Stimulated activated naive CD8-positive, alpha-beta T cell treated with anti-CD3 and anti-CD28 coated beads, Interleukin-15, amount 100 ng/mL, for 72 hours (primary cell): ENCODE measurements at regions not wholly inside any gene's neighbourhood (a gene's known extent, or its start where the extent isn't known, plus 50 kb on each side); places are given as distances from the start of the nearest gene placed in this dataset.

Experiments
- ATAC-seq: fragments of 150-1000 bp; cut with Tn5 transposase; 2 replicates; pipeline ENCODE4 v1.10.0; 2021; ENCODE audit warnings: mild to moderate bottlenecking, moderate library complexity
- DNase-seq, 2 donors: peaks; one replicate each; pipeline ENCODE4 v3.0.0; 2021 to 2022
- H3K27ac Mint-ChIP-seq, 2 donors: one replicate each; pipeline ENCODE4 v1.8.0; 2022; ENCODE audit warnings: mild to moderate bottlenecking in 2 of 2, mixed read lengths in 2 of 2, moderate library complexity in 2 of 2
- H3K27me3 Mint-ChIP-seq: one replicate; pipeline ENCODE4 v1.8.0; 2022; ENCODE audit warnings: mixed read lengths
- H3K4me1 Mint-ChIP-seq: one replicate; pipeline ENCODE4 v1.8.0; 2022; ENCODE audit warnings: mild to moderate bottlenecking, mixed read lengths
- H3K4me3 Mint-ChIP-seq, 2 donors: one replicate each; pipeline ENCODE4 v1.8.0; 2022; ENCODE audit warnings: mild to moderate bottlenecking in 2 of 2, mixed read lengths in 2 of 2, moderate library complexity in 1 of 2
- H3K9me3 Mint-ChIP-seq, 2 donors: one replicate each; pipeline ENCODE4 v1.8.0; 2022; ENCODE audit warnings: mixed read lengths in 2 of 2

DNA sequence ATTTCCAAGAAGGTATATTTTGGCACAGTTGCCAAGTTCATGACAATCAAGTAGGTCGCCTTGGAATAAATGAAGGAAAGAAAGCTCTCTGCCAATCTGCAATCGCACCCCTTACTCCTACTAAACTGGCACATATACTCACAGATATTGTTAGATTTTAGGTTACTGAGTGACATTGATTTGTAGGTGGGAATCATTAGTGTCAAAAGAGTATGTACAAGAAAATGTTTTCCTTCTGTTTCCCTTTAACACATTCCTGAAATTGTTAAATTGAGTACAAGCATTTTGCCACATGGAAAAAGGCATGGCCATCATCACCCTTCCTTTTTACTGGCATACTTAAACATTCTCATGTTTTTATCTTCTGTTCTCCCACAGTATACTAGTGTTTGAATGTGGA, 2868.3 kb upstream of the PCDH20 start:
- ATAC-seq, result no peak
- DNase-seq, result no peak
- Mint-ChIP-seq H3K27me3 (no peaks in the 10 kb centered on the region), H3K4me3 (no peak overlapping the region), H3K27ac (no peak overlapping the region), H3K9me3 (peaks cover 4 to 11% of the 10 kb centered on the region in 2 donors), H3K4me1 (no peaks in the 10 kb centered on the region)

DNA sequence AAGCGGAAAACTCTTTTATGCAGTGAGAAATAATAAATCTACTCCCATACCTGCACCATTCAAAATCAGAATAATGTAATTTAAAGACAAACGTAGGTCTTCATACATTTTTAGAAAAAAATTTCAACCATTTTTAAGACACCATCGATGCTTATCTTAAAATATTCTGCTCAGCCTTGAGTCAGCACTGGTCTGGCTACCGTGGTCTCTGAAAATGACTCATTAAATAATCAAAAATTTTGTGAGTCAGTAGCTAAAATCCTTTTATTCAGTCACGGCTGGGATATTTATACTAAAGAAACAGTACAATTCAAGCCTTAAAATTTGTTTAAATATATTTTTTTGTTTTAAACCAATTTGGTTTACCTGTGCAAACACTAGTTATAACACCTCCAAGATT, 2862.8 kb upstream of the PCDH20 start:
- no peak for DNase-seq
- Mint-ChIP-seq H3K27ac (no peak overlapping the region), H3K4me3 (no peak overlapping the region), H3K9me3 (peaks cover 0 to 8% of the 10 kb centered on the region in 2 donors), H3K27me3 (no peaks in the 10 kb centered on the region), H3K4me1 (no peaks in the 10 kb centered on the region)
- ATAC-seq, result no peak

DNA sequence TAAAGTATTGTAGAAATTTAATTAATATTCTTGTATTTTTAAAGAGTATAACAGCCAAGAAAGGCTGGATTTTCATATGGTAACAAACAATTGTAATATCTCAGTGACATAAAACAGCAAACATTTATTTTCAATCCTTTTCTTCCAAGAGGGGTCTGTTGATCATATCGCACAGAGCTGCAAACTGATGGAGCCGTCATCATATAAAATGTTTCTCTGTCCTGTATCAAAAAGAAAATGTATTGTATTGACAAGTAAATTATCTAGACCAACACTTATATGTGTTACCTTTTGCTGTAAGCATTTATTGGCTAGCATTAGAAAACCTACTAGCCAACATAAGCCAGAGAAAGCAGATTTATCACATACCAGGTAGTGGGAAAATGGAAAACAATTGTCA, 2861.4 kb upstream of the PCDH20 start:
- Mint-ChIP-seq H3K9me3 (peaks cover 0 to 4% of the 10 kb centered on the region in 2 donors), H3K27me3 (no peaks in the 10 kb centered on the region), H3K4me1 (no peaks in the 10 kb centered on the region), H3K27ac (no peak overlapping the region), H3K4me3 (no peak overlapping the region)
- DNase-seq (no peak), ATAC-seq (no peak)

DNA sequence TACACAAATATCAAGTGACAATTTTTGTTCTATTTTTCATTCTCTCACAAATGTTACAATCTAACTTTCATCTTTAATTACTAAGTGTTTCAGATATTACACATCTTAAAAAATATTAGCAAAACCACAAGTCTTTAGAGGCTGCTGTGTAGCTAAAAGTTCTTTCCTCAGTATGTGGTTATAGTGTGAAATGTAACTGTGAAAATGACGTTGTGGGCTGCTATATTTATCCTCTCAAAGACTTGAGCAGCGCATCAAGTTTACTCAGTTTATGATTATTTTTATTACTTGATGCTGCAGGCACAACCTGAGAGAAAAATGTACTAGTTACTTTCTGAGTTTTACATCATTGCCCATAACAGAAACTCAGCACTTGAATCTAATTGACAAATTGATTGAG, 2860.6 kb upstream of the PCDH20 start:
- H3K27me3 Mint-ChIP-seq, result no peaks in the 10 kb centered on the region
- H3K27ac Mint-ChIP-seq, result no peak overlapping the region
- no peak for ATAC-seq
- no peak for DNase-seq
- H3K4me3 Mint-ChIP-seq, result no peak overlapping the region
- H3K4me1 Mint-ChIP-seq, result no peaks in the 10 kb centered on the region
- H3K9me3 Mint-ChIP-seq, result peaks cover 2 to 5% of the 10 kb centered on the region in 2 donors

DNA sequence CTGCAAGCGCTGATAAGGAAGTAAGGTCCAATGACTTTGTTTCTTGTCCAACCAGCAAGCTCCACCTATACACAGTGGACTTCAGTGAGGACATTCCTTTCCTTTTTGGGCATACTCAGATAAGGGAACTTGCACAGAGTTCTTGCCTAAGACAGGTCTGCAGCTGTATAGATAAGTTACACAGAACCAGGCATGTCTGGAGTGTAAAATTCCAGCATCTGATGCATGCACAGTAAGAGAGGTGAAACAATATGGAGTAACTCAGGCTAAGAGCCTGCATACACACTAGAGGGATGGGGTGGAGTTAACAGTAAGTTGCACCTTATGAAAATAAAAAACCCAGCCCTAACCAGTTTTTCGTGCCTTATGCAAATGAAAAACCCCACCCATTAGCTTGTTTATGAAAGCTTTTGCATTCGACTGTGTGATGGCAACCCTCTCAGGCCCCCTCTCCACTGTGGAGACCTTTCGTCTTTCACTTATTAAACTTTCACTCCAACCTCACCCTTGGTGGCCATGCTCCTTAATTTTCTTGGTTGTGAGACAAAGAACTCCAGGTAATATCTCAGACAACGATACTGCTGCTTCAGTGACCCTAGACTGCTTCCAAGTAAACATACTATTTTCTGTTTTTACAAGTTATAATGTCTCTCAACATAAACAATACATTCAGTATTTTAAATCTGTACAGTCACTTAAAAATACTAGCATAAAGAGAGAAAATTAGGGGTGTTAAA, 2859.0 kb upstream of the PCDH20 start:
- no peak for ATAC-seq
- DNase-seq, result no peak
- Mint-ChIP-seq H3K9me3 (peaks cover 4 to 14% of the 10 kb centered on the region in 2 donors), H3K4me3 (no peak overlapping the region), H3K27ac (no peak overlapping the region), H3K4me1 (no peaks in the 10 kb centered on the region), H3K27me3 (no peaks in the 10 kb centered on the region)

DNA sequence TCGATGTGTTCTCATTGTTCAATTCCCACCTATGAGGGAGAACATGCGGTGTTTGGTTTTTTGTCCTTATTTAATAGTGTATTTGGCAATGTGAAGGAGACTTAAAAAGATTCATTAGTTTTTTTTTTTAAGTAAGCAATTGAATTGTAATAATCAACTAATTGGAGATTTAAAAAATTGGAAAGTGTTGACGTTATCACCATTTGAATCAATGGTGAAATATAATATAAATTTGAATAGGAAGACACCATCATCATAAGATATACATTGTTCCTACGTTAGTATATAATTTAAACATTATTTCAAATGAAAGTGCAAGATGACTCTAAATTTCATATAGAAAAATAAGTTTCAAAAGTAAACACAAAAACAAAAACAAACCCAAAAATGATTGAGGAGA, 2858.1 kb upstream of the PCDH20 start:
- Mint-ChIP-seq H3K27ac (no peak overlapping the region), H3K27me3 (no peaks in the 10 kb centered on the region), H3K4me3 (no peak overlapping the region), H3K9me3 (peaks cover 4 to 20% of the 10 kb centered on the region in 2 donors), H3K4me1 (no peaks in the 10 kb centered on the region)
- DNase-seq (no peak), ATAC-seq (no peak)

DNA sequence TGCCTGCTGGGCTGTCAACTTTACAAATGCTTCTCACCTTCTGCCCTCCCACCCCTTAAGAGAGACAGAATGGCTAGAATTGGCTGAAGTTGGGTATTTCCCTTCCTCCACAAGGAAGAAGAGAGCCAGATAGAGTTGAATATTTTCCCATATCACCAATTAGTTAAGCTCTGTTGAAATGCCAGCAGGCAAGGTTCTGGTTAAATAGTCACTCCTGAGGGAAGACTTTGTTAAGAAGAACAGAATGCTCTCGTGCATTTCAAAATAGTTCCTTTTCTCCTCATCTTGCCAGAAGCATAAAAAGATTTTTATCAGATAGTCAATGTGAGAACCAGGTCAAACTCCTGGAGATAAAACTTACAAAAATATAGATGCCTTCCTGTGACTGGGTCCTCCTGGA, 2857.0 kb upstream of the PCDH20 start:
- Mint-ChIP-seq H3K27ac (no peak overlapping the region), H3K4me1 (no peaks in the 10 kb centered on the region), H3K27me3 (no peaks in the 10 kb centered on the region), H3K4me3 (no peak overlapping the region), H3K9me3 (peaks cover 4 to 20% of the 10 kb centered on the region in 2 donors)
- DNase-seq, result no peak
- ATAC-seq, result no peak

DNA sequence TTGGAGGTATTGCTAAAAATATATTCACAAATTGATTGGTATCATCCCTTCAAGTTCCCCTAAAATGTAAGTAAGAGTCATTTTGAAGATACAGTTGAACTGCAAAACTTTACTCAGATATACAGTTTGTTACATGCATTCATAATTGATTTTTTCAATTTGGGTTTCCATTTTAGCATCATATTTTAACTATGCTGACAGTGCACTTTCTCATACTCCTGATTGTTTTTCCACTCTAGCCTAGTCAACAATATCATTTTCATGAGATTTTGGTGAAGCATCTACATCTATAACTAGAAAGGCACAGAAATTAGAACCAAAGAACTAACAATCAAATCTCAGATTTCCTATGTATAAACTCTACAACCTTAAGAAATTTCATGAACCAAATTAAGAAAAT, 2850.4 kb upstream of the PCDH20 start:
- ATAC-seq (no peak), DNase-seq (no peak)
- Mint-ChIP-seq H3K4me1 (no peaks in the 10 kb centered on the region), H3K27me3 (no peaks in the 10 kb centered on the region), H3K4me3 (no peak overlapping the region), H3K27ac (no peak overlapping the region), H3K9me3 (peaks cover 13 to 41% of the 10 kb centered on the region in 2 donors)

DNA sequence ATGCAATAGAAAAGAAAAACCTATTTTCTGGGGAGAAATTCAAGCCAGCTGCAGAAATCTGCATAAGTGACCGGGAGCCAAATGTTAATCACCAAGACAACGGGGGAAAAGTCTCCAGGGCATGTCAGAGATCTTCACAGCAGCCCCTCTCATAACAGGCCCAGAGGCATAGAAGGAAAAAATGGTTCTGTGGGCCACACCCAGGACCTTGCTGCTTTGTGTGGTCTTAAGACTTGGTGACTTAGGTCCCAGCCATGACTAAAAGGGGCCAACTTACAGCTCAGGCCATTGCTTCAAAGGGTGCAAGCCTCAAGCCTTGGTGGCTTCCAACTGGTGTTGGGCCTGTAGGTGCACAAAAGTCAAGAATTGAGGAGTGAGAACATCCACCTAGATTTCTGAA, 2847.6 kb upstream of the PCDH20 start:
- no peak for ATAC-seq
- no peak overlapping the region for H3K27ac Mint-ChIP-seq
- no peak for DNase-seq
- peaks cover 21 to 33% of the 10 kb centered on the region in 2 donors for H3K9me3 Mint-ChIP-seq
- no peaks in the 10 kb centered on the region for H3K27me3 Mint-ChIP-seq
- H3K4me1 Mint-ChIP-seq, result no peaks in the 10 kb centered on the region
- H3K4me3 Mint-ChIP-seq, result no peak overlapping the region

DNA sequence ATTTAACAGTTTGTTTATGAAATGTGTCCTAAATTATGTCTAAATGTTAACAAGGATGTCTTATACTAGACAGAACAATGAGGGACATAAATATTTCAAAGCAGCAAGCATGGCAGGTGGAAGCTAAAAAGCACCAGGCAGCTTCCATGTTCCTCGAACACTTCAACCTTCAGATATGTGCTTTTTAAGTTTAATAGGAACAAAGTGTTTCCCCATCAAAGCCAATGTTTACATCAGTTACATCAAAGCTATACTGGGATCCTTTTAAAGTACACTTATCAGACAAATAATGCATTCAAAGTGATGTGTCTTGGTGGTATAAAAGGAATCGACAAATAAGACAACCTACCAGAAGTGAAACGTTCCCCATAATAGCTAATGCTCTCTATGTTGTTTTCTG, 2841.1 kb upstream of the PCDH20 start:
- no peak for ATAC-seq
- Mint-ChIP-seq H3K27ac (no peak overlapping the region), H3K27me3 (no peaks in the 10 kb centered on the region)

DNA sequence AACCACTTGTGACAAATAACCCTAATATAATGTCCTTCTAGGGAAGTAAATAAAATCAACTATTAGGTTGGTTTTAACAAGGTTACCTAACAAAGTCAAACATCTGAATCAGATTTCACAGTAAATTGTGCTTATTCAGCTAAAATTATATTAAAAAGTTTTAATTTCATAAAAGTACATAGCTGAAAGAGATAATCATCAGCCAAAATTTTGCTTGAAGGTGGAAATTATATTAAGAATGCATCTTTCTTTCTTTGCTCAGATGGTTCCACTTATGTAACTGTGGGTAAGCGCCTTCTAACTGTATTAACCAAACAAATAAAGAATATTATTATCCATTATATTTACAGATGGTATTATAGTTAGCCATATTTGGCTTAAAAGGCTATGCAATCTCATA, 2840.3 kb upstream of the PCDH20 start:
- H3K4me1 Mint-ChIP-seq, result no peaks in the 10 kb centered on the region
- peaks cover 22 to 27% of the 10 kb centered on the region in 2 donors for H3K9me3 Mint-ChIP-seq
- no peaks in the 10 kb centered on the region for H3K27me3 Mint-ChIP-seq
- DNase-seq (no peak), ATAC-seq (no peak)
- no peak overlapping the region for H3K27ac Mint-ChIP-seq
- H3K4me3 Mint-ChIP-seq, result no peak overlapping the region

More for the DNA sequence above, 2841.1 kb upstream of the PCDH20 start:
- Mint-ChIP-seq H3K4me1 (no peaks in the 10 kb centered on the region), H3K4me3 (no peak overlapping the region), H3K9me3 (peaks cover 22 to 27% of the 10 kb centered on the region in 2 donors)
- no peak for DNase-seq

DNA sequence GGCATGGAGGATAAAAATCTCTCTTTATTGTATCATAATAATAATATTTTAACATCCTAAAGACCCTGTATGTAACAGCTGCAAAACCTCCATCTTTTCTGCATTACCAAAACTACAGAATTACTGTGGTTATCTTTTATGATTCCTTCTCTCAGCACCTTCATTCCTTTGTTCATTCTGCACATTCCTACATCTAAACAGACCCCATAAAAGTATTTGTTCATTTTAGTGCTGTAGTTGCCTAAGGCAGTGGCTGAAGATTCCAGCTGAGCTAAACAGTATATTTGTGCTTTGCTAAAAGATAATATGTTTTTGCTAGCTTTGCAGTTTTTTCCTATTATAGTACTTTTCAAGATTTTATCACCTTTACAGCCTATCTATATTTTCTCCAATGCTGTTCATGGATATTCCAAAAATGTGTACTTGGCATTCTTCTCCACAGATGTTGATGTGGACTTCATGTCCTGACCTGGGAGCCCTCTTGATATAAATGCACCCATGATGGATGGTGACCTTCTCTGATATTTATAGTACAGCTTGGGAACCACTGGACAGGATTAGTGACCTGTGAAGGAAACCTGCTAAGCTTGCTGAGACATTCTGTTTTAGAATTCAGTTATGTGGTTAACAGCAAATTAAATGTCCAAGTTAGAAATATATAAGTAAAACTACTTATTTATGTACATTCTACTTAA, 2832.9 kb upstream of the PCDH20 start:
- no peak overlapping the region for H3K4me3 Mint-ChIP-seq
- peaks cover 12 to 16% of the 10 kb centered on the region in 2 donors for H3K9me3 Mint-ChIP-seq
- DNase-seq (no peak), ATAC-seq (no peak)
- H3K27me3 Mint-ChIP-seq, result no peaks in the 10 kb centered on the region
- H3K4me1 Mint-ChIP-seq, result no peaks in the 10 kb centered on the region
- H3K27ac Mint-ChIP-seq, result no peak overlapping the region

DNA sequence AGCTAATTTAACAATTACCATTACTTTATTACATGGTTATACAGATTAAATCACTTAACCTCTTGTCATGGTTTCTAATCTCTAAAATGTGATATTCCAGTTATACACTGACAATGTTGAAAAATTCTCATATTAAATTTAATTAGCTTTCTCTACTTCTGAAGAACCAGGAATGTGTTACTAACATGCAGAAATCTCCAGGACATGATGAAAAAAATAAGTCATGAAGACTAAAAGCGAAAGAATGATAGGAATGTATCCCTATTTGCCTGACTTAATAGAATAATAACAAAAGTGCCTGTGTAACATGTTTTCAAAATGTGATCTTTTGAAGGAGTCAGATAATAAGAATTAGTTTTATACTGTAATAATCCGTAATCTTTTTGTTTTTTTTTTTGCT, 2823.7 kb upstream of the PCDH20 start:
- DNase-seq, result no peak
- ATAC-seq, result no peak
- Mint-ChIP-seq H3K4me1 (no peaks in the 10 kb centered on the region), H3K4me3 (no peak overlapping the region), H3K9me3 (peaks cover 11% of the 10 kb centered on the region in 2 donors), H3K27ac (no peak overlapping the region), H3K27me3 (no peaks in the 10 kb centered on the region)

DNA sequence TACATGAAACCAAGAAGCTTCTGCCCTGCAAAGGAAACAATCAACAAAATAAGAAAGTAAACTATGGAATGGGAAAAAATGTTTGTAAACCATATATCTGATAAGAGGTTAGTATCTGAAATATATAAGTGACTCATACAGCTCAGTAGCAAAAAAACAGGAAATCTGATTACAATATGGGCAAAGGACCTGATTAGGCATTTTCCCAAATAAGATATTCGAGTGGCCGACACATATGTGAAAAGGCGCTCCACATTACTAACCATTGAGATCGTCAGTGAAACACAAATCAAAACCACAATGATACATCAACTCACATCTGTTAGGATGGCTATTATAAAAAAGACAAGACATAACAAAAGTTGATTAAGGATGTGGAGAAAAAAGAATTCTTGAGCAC, 2818.6 kb upstream of the PCDH20 start:
- no peaks in the 10 kb centered on the region for H3K9me3 Mint-ChIP-seq
- H3K27ac Mint-ChIP-seq, result no peak overlapping the region

DNA sequence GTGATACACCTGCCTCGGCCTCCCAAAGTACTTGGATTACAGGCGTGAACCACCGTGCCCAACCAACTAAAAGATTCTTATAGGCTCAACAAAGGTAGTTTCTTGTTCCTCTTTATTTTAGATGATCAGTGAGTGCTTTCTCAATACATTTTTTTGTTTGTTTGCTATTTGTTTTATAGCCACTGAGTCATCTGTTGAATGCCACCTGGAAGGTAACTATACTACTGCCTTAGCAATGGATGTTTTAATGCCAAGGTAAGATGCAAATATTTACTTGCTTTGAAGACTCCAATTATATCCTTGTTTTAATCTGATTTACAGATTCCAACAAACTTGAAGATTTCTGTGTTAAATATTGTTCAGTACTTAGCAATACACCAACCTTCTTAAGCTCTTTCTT, 2807.4 kb upstream of the PCDH20 start:
- Mint-ChIP-seq H3K27me3 (no peaks in the 10 kb centered on the region), H3K4me1 (no peaks in the 10 kb centered on the region), H3K9me3 (peaks cover 9 to 13% of the 10 kb centered on the region in 2 donors), H3K27ac (no peak overlapping the region), H3K4me3 (no peak overlapping the region)
- DNase-seq, result no peak
- ATAC-seq, result no peak

More for the DNA sequence above, 2818.6 kb upstream of the PCDH20 start:
- Mint-ChIP-seq H3K4me1 (no peaks in the 10 kb centered on the region), H3K27me3 (no peaks in the 10 kb centered on the region), H3K4me3 (no peak overlapping the region)
- ATAC-seq (no peak), DNase-seq (no peak)

DNA sequence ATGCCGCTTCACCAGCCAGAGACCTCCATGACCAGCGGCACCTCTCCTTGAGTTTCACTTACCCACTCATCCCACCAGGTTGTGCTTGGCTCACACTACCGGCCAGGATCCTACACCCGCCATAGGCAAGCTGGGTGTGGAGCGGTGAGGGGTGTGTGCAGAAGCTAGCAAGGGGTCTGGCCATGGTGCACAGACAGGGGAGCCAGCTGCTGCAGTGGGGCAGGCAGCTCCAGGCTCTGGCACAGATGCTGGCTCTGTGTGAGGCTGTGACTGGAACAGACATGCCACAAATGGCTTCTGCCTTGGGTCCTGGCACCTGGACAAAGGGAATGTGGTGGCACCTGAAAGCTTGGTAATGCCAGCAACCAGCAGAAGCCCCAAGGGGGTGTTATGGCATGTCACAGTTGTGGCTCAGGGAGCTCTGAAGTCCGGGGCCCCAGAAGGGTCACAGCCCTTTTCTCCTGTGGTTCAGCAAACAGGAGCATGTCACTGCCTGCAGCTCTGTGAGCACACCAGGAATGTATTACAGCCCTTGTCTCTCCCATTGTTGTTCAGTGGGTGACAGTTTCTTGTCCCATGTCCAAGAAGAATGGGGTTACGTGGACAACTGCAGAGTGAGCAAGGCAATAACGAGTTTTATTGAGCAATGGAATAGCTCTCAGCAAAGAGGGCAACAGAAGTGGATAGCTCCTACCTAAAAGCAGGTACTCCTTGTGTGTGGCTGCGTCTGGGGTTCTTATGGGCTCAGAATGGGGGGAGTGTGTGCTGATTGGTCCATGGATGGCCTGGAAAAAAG, 2791.0 kb upstream of the PCDH20 start:
- ATAC-seq (no peak), DNase-seq (no peak)
- H3K27ac Mint-ChIP-seq, result no peak overlapping the region
- H3K4me3 Mint-ChIP-seq, result no peak overlapping the region
- H3K9me3 Mint-ChIP-seq, result peaks cover 21 to 25% of the 10 kb centered on the region in 2 donors
- no peaks in the 10 kb centered on the region for H3K4me1 Mint-ChIP-seq
- no peaks in the 10 kb centered on the region for H3K27me3 Mint-ChIP-seq
